GM20431 (cell line): ENCODE measurements at regions not wholly inside any gene's neighbourhood (a gene's known extent, or its start where the extent isn't known, plus 50 kb on each side); places are given as distances from the start of the nearest gene placed in this dataset.
"Not testable (repeated sequence)": the region's sequence is repeated elsewhere in the genome, so short reads cannot be mapped to it uniquely, and the experiment has no call there.

Source experiments
- in situ Hi-C: fragments of 300-500 bp; cut with MseI, MboI; formaldehyde crosslinking; loops from one replicate; pipeline ENCODE4 v1.15.0; 2020; ENCODE audit warnings: low sequenced_read_pairs; ENCODE audit not compliant: unreplicated experiment

- in situ Hi-C loops = no loop called here
These were observed 977.9 kb downstream of the ADGRL2 start for GRCh38 chr1:82778612-82779011.

DNA sequence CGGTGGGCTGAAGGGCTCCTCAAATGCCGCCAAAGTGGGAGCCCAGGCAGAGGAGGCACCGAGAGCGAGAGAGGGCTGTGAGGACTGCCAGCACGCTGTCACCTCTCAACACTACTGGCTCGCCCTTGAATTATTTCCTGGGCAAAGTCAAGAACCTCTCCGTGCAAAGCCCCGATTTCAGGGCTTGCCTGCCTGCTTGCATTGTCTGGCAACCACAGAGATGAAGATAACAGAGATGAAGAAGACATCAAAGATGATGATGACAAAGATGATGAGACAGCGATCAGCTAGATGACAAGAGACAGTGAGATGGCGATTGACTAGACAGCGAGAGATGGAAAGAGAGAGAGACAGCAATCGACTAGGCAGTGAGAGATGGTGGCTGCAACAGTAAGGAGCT, 976.5 kb downstream of the ADGRL2 start:
- in situ Hi-C loops = no loop called here

DNA sequence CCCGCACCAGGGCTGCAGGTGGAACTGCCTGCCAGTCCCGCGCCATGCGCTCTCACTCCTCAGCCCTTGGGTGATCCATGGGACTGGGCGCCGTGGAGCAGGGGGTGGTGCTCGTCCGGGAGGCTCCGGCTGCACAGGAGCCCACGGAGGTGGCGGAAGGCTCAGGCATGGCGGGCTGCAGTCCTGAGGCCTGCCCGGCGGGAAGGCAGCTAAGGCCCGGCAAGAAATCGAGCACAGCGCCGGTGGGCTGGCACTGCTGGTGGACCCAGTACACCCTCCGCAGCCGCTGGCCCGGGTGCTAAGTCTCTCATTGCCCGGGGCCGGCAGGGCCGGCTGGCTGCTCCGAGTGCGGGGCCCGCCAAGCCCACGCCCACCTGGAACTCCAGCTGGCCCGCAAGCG, 976.0 kb downstream of the ADGRL2 start:
- in situ Hi-C loops = not testable (repeated sequence)

GRCh38 chr1:82775406-82776000, 974.8 kb downstream of the ADGRL2 start:
- in situ Hi-C loops = no loop called here

DNA sequence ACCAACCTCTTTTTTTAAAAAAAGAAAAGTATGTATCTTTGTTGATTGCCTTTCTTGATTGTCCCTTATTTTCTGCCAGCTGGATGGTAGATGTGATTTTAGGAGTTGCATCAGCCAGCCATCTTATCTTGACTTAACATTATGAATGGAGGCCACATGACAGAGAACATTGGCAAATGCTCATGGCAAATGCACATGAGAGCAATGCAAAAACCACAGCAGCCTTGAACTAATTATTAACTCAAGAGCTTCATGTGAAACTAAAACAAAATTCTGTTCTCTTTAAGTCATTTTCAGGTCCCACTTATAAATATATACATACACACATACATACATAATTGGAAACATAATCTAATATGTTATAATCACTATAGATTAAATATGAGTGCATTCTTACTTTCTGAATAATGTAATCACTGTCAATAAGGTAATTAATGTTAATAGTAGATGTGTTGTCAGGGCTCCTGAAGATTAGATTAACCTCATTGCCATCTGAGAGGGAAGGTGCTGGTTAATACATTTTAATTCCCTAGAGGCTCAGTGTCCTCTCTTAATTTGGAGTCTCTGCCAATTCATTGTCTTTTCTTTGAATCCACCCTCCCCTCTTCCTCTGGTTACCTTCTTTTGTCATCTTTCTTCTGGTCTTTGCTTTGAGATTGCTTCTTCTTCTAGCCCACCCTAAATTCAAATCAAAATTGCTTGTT, 962.2 kb downstream of the ADGRL2 start:
- in situ Hi-C loops = no loop called here

DNA sequence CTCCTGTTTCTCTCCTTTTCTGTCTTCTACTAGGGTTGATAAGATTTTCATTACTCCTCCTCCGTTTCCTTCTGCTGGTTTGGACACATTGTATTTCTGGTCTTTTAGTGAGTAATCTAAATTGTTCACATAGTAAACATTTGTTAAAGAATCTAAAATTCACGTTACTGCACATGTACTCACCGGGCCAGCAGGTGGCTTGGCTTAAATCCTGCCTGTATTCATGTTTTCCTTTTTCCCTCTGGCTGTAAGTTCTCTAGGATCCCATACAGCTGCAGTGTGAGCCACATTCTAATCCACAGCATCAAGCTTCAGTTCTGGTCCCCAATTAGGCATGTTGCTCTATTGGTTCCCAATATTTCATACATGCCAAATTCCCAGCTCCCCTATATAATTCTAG, 958.3 kb downstream of the ADGRL2 start:
- in situ Hi-C loops = no loop called here

DNA sequence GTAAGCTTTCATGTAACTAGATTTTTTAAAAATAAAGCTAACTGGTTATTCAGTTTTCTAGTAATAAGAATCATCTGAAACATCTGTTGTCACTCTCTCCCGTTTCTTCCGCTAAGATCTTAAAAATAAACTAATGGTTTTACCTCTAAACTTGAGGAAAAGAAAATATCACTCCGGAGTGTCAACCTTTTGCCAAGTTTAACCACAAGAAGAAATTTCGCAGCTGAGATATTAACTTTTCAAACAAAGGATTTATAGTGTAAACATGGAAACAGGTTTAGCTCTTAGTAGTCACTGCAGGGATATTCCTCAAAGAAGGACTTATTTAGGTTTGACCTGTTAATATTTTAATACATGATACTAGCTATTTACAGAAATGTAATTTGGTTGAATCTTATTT, 954.9 kb downstream of the ADGRL2 start:
- in situ Hi-C loops = no loop called here

DNA sequence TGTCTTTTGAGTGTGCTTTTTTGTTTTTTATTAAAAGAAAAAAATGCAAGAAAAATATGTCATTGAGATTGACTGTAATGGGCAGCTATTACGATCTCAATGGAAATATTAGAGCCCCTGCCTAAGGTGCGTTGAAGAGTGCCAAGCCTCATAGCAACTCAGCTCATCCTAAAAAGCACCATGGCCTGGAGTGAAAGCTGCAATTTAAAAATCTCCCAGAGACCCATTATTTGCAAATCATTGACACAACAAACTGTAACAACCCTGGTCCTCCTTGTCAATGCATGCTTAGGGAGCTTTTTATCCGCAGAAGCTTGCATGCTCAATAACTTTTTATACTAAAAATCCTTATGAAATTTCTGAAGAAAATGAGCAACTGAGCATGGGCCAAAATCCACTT, 954.5 kb downstream of the ADGRL2 start:
- in situ Hi-C loops = no loop called here

DNA sequence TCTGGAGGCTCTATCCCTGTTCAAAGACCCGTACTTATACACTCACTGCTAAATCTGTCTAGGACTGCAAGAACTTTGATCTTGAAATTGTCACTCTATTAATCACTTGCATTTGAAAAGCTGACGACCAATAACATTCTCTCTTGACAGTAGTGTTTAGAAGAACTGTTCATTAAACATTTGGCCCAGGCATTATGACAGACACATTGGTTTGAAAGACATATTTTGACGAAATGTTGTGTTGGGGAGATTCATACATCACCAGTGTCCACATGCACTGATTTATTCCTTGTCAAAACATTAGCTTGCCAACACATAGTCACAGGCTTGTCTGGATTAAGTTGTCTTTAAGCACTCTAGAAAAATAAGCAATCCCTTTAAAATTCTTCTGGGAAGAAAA, 951.3 kb downstream of the ADGRL2 start:
- in situ Hi-C loops = no loop called here

DNA sequence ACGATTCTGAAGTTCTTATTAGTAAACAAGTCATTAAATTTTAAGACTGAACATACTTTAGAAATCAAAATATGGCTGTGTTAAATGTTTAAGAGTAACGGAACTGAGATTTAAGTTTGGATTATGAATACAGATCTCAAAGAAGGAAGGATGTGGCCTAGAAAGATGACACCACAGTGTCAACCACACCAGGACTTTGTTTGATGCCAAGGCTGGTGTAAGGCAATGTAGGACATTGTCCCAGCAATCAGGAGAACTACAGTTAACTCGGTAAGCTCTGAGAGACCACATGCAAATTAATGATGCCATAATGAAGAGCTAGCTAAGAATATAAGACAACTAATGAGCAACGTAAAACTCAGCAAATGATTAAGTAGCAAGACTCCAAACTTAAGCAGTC, 932.9 kb downstream of the ADGRL2 start:
- in situ Hi-C loops = no loop called here

- in situ Hi-C loops = no loop called here
These were observed 930.5 kb downstream of the ADGRL2 start for GRCh38 chr1:82731216-82731615.

- in situ Hi-C loops = no loop called here
These were observed 927.5 kb downstream of the ADGRL2 start for GRCh38 chr1:82728206-82728605.

- in situ Hi-C loops = no loop called here
These were observed 923.5 kb downstream of the ADGRL2 start for GRCh38 chr1:82724246-82724645.

DNA sequence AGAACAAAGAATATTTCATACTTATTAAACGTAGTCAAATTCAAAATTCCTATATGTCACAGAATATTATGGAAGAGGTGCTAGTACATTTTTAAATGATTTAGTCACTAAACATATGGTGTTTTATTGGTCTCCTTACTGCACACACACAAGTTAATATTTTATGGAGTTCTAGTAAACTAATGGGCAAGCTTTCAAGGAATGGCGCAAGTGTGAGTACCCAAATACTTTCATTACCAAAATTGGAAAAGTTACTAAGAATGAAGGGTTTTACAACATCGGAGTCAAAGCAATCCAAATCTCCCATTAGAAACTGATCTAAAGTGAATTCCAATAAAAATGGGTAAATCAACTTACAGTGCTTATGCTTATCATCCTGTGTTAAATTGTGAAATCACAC, 921.9 kb downstream of the ADGRL2 start:
- in situ Hi-C loops = no loop called here

DNA sequence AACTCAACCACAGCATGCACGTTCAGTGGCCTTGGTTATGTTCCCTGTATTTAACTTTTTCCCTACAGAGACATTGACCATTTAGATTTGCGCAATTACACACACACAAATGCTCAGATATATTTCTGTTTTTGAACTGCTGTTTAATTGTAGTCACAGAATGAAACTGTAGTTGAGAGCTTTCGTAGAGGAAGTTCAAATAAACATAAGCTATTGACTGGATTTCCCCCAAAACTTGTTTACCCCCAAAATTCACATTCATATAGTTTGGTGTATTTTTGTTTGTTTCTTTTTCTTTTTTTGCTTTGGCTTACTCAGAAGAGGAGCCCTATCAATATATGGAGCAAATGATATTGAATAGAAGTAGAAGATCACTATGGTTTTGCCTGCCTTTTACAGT, 921.0 kb downstream of the ADGRL2 start:
- in situ Hi-C loops = no loop called here

DNA sequence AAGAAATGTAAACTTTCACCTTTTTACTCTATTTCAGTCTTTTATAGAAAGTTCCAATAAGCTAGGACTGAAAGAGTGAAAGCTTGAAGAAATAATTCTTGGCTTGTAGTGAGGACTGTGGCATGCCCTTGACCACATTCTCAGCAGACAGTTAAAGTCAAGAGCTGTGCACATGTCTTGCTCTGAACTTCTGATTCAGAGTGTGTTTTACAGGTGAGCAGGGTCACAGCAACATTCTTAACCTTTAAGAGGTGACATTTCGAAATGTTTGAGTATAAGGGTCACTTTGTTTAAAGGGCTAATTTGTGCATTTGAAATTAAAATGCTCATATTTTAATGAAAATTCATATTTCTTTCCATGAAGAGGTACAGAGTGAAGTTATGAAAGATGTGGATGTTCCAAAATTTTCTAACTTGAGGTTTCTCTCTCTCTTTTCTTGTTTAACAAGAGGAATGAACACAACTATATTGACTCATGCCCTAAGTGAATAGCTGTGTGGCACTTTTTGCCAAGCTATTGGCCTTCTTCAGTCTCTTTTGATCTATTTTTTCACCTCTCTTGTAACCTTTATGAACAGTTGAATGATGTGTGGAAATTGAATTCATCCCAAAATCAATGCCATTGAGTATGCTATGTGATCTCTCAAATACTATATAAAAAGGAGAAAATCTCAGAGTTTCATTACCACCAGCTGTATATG, 918.1 kb downstream of the ADGRL2 start:
- in situ Hi-C loops = no loop called here

DNA sequence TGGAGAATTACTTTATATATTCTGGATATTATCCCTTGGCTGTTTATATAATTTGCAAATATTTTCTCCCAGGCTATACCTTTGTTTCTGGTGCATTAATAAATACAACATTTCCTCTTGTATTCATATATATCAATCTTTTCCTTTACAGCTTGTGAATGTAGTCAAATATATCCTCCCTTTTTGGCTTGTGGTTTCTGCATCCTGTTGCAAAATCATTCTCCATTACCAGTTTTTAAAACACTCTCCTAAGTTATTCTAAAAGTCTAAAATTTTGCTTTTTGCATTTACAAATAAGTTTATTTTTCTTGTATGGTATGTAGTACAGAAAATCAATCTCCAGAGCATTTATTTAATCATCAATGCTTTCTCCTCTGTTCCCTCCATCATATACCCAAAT, 909.4 kb downstream of the ADGRL2 start:
- in situ Hi-C loops = no loop called here

DNA sequence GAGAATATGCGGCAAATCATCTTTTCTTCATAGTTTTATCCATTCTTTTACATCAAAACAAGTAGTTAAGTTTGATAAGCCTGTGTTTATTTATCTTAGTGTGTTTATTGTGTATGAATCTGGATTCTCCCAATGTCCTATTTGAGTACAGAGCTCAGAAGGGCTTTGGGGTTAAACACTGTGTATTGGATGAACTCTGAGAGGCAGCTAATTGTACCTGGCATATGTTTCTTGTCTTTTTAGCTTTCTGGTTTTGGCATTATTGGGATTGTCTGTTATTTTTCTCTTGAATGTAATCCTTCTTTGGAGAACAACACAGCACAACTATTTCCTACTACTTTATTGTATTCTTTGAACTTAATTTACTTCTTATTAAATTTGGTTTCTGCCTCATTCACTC, 906.9 kb downstream of the ADGRL2 start:
- in situ Hi-C loops = no loop called here

DNA sequence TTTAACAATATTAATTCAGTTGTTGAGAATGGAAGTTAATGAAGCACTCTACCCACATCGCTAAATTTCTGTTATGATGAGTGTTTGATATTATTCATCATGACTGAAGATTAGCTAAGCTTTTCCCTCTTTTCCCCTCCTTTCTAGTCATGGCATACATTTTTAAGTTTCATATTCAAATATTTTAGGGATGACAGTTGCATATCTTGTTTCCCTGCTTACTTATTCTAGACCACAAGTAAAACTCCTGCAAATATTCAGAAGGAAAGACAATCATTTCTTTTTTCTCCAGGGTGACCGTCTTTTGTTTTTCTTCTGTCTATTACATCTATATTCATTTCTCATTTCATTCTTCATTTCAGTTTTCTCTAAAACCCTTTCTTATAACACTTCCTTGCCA, 906.0 kb downstream of the ADGRL2 start:
- in situ Hi-C loops = no loop called here

DNA sequence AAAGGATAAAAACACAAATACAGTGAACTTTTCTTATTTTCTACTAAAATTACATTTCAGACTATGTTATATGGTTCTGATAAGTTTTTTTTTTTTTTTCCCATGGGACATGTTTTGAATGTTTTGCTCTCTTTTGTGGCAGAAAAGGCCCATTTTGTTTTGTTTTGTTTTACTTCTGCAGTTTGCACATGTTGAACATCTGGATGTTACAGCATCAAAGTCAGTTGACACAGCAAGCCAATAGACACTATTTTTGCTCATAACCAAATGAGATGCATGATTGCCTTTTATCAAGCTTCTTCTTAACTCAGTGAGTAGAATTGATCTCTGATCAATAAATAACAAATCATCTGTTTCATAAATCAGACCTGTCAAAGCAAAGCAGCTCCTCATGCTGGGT, 904.2 kb downstream of the ADGRL2 start:
- in situ Hi-C loops = no loop called here

GRCh38 chr1:82704393-82704792, 903.7 kb downstream of the ADGRL2 start:
- in situ Hi-C loops = no loop called here

DNA sequence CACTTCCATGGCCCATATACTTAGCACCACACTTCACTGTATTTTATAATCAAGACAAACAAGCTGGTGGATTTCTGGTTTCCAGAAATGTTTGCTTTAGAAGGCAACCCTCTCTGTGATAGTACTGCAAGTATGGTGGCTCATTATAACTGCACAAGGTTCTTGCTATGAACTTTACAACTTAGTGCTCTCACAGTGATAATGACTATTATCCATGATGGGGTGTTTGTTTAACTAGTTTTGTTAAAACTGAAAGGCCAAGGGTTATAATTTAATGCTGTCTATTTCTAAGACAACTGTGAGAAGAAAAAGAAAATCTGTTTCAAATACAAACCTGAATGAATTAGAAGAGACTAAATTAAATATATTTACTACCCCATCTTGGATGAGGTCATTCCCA, 903.2 kb downstream of the ADGRL2 start:
- in situ Hi-C loops = no loop called here
